CD4-positive, alpha-beta T cell treated with Interleukin-6 at 100 ng/mL for 8 hours (primary cell): ENCODE measurements at regions not wholly inside any gene's neighbourhood (a gene's known extent, or its start where the extent isn't known, plus 50 kb on each side); places are given as distances from the start of the nearest gene placed in this dataset.

Source experiments
- DNase-seq: peaks from one replicate; pipeline ENCODE4 v3.0.0-alpha.2; 2020; ENCODE audit warnings: mixed read lengths, low spot score

DNA sequence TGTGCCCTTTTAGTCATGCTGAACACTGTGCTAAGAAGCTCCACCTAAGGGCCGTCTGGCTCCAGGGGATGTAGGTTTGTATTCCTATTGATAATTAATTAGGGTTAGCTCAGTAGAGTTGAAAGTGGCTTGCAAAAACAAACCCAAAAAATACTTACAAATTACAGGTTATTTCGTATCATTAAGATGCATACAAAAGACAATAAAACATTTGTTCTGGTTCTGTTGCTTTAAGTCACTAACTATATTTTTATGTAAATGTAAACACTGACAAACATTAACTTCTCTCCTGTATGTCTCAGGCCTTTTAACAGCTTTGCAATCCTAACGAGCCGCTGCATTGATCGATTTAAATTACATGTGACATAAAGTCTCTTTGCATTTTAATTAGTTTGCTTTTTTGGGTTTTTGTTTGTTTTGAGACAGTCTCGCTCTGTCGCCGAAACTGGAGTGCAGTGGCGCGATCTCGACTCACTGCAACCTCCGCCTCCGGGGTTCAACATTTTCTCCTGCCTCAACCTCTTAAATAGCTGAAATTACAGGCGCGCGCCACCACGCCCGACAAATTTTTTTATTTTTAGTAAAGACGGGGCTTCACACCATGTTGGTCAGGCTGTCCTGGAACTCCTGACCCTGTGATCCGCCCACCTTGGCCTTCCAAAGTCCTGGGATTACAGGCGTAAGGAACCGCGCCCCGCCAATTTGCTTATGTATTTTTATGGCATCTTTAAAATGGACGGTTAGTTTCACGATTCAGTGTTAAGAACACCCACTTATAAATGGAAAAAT is 110.9 kb downstream of the HFE start:
- peak; percentile 20 for DNase-seq

GRCh38 chr6:26198722-26199056 is 111.5 kb downstream of the HFE start:
- no peak for DNase-seq

GRCh38 chr6:26199057-26199772 is 112.0 kb downstream of the HFE start:
- peak; percentile 88 for DNase-seq

DNA sequence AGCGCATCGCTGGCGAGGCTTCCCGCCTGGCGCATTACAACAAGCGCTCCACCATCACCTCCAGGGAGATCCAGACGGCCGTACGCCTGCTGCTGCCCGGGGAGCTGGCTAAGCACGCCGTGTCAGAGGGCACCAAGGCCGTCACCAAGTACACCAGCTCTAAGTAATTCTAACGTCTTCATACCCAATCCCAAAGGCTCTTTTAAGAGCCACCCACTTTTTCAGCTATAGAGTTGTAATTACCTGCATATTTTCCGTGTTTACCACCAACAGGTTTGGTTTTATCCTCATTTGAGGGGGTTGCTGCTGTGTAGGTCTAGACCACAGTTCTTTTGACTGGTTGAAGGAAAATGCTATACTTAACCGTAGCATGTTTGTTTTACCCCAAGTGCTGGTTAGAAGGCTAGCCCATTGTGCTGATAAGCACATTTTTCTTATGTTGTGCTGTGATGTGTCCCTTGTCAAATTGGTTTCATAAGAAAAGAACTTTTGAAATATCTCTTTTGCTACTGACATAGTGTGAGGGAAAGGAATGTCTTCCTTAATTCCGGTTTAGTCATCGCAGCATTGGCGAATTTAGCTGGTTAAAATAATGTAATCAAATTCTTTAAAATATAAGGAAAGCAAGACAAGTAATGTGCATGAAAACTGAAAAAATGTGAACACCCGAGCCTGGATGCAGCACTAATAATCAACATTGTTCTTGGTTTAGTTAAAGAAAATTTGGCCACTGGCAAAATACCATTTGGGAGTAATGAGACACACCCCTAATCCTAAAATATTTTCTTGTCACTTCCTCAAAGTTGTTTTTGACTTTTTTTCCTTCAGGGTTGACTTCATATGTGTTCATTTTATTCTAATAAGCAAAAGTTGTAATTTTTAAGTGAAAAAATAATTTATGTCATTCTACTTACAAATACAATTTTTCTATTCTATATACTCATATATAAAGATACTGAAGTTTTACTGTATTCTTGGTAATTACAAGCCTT is 112.8 kb downstream of the HFE start:
- no peak for DNase-seq

DNA sequence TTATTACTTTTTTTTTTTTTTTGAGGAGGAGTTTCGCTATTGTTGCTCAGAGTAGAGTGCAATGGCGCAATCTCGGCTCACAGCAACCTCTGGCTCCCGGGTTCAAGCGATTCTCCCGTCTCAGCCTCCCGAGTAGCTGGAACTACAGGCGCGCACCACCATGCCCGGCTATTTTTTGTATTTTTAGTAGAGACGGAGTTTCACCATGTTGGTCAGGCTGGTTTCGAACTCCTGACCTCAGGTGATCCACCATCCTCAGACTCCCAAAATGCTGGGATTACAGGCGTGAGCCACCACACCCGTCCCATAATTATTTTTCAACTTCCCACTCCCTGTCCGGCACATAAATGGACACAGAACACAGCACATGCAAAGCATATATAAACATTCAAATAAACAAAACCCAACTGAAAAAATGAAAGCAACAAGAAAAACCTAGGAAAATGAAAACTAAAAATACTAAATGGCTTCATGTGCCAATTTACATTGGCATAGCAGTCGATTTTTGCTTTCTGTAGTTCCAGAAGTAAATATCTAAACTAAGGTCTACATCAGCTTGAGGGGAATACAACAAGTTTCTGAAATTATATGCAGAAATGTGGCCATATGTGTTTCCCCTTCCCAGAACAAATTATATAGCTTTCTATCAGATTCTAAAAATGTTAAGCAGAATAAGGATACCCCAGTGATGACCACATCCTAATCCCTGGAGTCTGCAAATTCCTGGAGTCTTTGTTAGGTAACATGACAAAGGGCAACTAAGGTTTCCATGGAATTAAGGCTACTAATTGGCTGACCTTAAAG is 113.9 kb downstream of the HFE start:
- no peak for DNase-seq

GRCh38 chr6:26202201-26202611 is 115.0 kb downstream of the HFE start:
- no peak for DNase-seq

DNA sequence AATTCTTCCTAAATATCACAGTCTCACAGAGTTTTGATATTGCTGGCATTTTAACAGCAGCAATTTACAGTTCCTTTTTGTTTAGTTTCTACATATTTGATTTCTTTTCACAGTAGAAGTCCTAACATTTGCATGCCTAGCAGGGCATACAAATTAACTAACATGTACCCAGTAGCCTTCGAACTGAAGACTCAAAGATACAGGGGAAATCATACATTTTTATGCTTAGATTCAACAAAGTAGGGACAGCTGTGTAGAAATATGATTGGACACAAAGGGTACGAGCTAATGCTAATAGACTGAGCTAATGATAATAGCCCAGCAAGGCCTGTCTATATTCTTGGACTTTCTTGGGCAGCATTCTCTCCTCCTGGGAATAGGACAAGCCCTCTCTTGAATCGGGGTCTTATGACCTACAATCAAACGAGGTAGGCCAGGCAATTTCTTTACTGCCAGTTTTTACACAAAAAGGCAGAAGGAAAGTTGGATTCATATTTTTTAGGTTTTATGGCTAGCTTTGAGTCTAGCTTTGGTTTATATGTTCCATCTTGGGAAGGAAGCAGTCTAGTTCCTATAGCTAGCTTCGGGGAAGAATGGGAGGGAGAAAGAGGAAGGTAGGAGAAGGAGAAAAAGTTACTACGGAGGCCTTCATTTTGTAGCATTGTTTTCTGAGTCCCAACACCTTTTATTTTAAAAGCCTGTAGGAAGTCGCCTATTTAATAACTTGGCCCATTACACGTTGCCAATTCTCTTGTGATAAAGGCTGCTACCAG is 115.8 kb downstream of the HFE start:
- DNase-seq = no peak

- peak; percentile 94 for DNase-seq
Observed at GRCh38 chr6:26204332-26205160, 117.3 kb downstream of the HFE start.

DNA sequence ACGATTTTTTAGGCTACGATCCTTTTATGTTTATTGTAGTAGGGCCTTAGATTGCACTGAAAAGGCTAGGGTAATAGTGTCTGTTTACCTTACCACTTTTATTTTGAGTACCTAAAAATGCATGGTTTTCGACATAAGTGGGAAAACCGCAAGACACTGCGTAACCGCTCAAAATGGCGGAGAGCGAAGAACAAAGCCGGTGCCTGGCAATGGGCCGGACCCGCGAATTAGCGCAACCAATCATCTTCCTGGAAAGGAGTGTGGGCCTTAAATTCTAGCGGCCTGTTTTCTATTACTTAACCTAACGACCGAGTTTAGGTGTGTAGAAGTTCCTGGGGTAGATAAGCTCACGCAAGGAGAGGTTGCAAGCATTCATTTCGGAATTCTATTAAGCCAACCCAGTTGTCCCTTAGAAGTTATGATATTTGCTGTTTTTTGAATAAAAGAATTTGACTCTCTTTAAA is 118.0 kb downstream of the HFE start:
- peak; percentile 89 for DNase-seq

DNA sequence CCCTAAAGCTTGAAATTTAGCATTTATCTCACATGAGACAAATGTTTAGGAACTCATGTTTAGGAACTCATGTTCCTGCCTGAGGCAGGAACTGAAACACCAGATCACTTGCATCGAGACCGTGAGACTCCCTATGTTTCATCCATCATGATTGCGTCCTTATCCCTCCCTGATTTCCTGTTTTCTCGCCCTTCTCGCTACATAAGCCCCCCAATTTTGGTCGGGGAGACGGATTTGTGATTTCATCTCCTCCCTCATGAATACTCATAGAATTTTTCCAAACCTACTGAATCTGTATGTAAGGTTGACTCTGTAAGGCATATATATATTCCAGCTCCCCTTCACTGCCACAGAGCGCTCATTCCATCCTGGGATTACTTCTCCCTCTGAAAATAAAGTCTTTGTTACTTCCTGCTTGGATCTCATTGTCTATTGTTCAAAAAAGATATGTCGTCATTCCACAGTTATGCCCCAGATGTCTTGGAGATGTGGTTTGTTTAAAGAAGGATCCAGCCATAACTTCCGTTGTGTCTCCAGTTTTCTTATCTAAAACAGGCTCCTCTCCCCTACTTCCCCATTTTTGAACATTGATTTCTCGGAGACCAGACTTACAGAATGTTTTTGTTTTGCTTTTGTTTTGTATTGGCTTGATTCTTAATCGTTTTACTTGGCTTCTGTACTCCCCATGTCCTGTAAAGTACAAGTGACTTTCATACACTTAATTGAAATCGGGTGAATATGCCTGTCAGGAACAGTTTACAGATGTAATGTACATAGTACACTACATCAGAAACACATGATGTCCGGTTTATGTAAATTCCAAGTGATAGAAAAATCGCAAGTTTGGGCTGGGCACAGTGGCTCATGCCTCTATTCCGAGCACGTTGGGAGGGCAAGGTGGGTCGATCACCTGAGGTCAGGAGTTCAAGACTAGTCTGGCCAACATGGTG is 118.7 kb downstream of the HFE start:
- no peak for DNase-seq

GRCh38 chr6:26206868-26207801 is 119.9 kb downstream of the HFE start:
- DNase-seq = no peak

- DNase-seq = no peak
Observed at GRCh38 chr6:26211963-26212362, 124.7 kb downstream of the HFE start.

DNA sequence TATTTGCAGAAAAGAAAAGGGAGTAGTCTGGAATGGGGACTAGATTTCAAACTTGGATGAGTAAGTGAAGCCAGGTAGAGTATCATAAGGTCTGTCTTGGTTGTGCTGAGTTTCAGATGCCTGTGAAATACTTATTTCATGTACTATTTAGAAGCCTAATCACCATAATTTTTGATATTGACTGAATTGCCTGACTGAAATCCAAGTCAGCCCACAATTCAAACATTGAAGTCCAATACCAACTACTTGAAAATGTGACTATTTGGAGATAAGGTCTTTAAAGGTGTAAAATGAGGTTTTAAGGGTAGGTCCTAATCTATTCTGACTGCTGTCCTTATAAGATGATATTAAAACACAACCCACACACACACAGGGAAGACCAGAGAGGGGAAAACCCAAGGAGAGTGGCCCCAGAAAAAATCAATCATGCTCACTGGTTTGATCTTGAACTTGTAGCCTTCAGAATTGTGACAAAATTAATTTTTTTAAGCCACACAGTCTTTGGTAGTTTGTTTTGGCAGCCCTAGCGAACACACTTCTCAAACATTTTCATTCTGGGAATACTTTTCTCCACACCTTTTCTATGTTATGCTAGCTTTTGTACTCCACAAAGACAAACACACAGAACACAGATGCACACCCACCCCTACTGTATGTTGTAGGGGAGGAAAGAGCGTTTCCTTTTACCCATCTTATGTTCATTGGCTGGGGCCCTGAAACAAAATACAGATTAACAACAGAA is 126.3 kb downstream of the HFE start:
- DNase-seq = no peak

- DNase-seq = no peak
Observed at GRCh38 chr6:26214803-26215584, 127.8 kb downstream of the HFE start.

GRCh38 chr6:26215585-26216358 is 128.5 kb downstream of the HFE start:
- DNase-seq = no peak
